GM18517 (cell line): ENCODE measurements at regions not wholly inside any gene's neighbourhood (a gene's known extent, or its start where the extent isn't known, plus 50 kb on each side); places are given as distances from the start of the nearest gene placed in this dataset.

Experiments used
- ATAC-seq: cut with Tn5 transposase; IDR thresholded peaks from one replicate; pipeline ENCODE4 v1.9.1; 2021; ENCODE audit warnings: mild to moderate bottlenecking, moderate library complexity; ENCODE audit not compliant: unreplicated experiment

GRCh38 chr13:74449811-74450524 lies 315.8 kb upstream of the KLF12 start:
- no peak for ATAC-seq

GRCh38 chr13:74444864-74445479 lies 310.8 kb upstream of the KLF12 start:
- ATAC-seq, result no peak

- no peak for ATAC-seq
Observed at GRCh38 chr13:74444161-74444571, 310.0 kb upstream of the KLF12 start.

- ATAC-seq, result no peak
Observed at GRCh38 chr13:74443631-74444030, 309.4 kb upstream of the KLF12 start.

GRCh38 chr13:74442751-74443150 lies 308.5 kb upstream of the KLF12 start:
- no peak for ATAC-seq

- no peak for ATAC-seq
Observed at GRCh38 chr13:74438901-74439300, 304.7 kb upstream of the KLF12 start.

GRCh38 chr13:74434782-74435181 lies 300.6 kb upstream of the KLF12 start:
- ATAC-seq, result no peak

- ATAC-seq, result no peak
Observed at GRCh38 chr13:74424455-74424854, 290.3 kb upstream of the KLF12 start.

GRCh38 chr13:74423434-74423833 lies 289.2 kb upstream of the KLF12 start:
- ATAC-seq, result no peak

- ATAC-seq, result no peak
Observed at GRCh38 chr13:74414458-74414857, 280.3 kb upstream of the KLF12 start.

- ATAC-seq, result no peak
Observed at GRCh38 chr13:74413482-74413881, 279.3 kb upstream of the KLF12 start.

GRCh38 chr13:74409551-74409950 lies 275.3 kb upstream of the KLF12 start:
- no peak for ATAC-seq

GRCh38 chr13:74406420-74406819 lies 272.2 kb upstream of the KLF12 start:
- ATAC-seq, result no peak

- ATAC-seq, result no peak
Observed at GRCh38 chr13:74398599-74398998, 264.4 kb upstream of the KLF12 start.

GRCh38 chr13:74389056-74389455 lies 254.9 kb upstream of the KLF12 start:
- ATAC-seq, result no peak

- no peak for ATAC-seq
Observed at GRCh38 chr13:74388626-74389025, 254.4 kb upstream of the KLF12 start.

- ATAC-seq, result no peak
Observed at GRCh38 chr13:74372511-74372910, 238.3 kb upstream of the KLF12 start.

GRCh38 chr13:74367193-74367592 lies 233.0 kb upstream of the KLF12 start:
- no peak for ATAC-seq

- no peak for ATAC-seq
Observed at GRCh38 chr13:74361274-74361673, 227.1 kb upstream of the KLF12 start.

- no peak for ATAC-seq
Observed at GRCh38 chr13:74346960-74347359, 212.8 kb upstream of the KLF12 start.

GRCh38 chr13:74338341-74338740 lies 204.1 kb upstream of the KLF12 start:
- no peak for ATAC-seq

GRCh38 chr13:74336546-74336945 lies 202.3 kb upstream of the KLF12 start:
- no peak for ATAC-seq

- ATAC-seq, result no peak
Observed at GRCh38 chr13:74335370-74335769, 201.2 kb upstream of the KLF12 start.
